Small intestine (tissue), 7 donors: ENCODE measurements at regions not wholly inside any gene's neighbourhood (a gene's known extent, or its start where the extent isn't known, plus 50 kb on each side); places are given as distances from the start of the nearest gene placed in this dataset.

Source experiments
- DNase-seq, 2 donors: peaks; one replicate each; pipeline versions ENCODE4 v3.0.0 to v3.0.0-alpha.2; 2013
- FAIRE-seq: peaks from 2 replicates; lab custom pipeline; 2012; peaks lifted over from hg19 to GRCh38; lab: Jason Lieb, UNC
- H3K27ac ChIP-seq, 3 donors: one replicate each; pipeline ENCODE4 v1.5.1; 2013; ENCODE audit warnings: low read length in 2 of 3, mild to moderate bottlenecking in 2 of 3, control low read depth in 1 of 3, inconsistent platforms in 1 of 3, low read depth in 1 of 3, moderate library complexity in 1 of 3
- H3K27me3 ChIP-seq, 3 donors: one replicate each; pipeline ENCODE4 v1.6.1; 2013; ENCODE audit warnings: low read length in 3 of 3, inconsistent platforms in 1 of 3; ENCODE audit not compliant: control insufficient read depth in 3 of 3, insufficient read depth in 3 of 3
- H3K36me3 ChIP-seq, 3 donors: one replicate each; pipeline ENCODE4 v1.6.1; 2013; ENCODE audit warnings: low read length in 3 of 3, inconsistent platforms in 1 of 3, low read depth in 1 of 3, mild to moderate bottlenecking in 1 of 3, moderate library complexity in 1 of 3; ENCODE audit not compliant: control insufficient read depth in 3 of 3, insufficient read depth in 2 of 3
- H3K4me1 ChIP-seq, 3 donors: one replicate each; pipeline ENCODE4 v1.6.1; 2013; ENCODE audit warnings: low read length in 2 of 3, inconsistent platforms in 1 of 3, low read depth in 1 of 3, mild to moderate bottlenecking in 1 of 3, moderate library complexity in 1 of 3; ENCODE audit not compliant: control insufficient read depth in 3 of 3, insufficient read depth in 2 of 3
- H3K4me3 ChIP-seq, 3 donors: one replicate each; pipeline ENCODE4 v1.5.1; 2013; ENCODE audit warnings: low read length in 3 of 3, control low read depth in 1 of 3, inconsistent platforms in 1 of 3, low read depth in 1 of 3, mild to moderate bottlenecking in 1 of 3, moderate library complexity in 1 of 3
- H3K9me3 ChIP-seq, 2 donors: one replicate each; pipeline ENCODE4 v1.6.1; 2013; ENCODE audit warnings: low read depth in 1 of 2, low read length in 1 of 2; ENCODE audit not compliant: control insufficient read depth in 2 of 2, insufficient read depth in 1 of 2
- WGBS, 3 donors: extraction: QIAGEN DNeasy Blood & Tissue Kit; methylation state at CpG; one replicate each; pipeline ENCODE4 v1.1.7; 2013; 5-methylcytosine and 5-hydroxymethylcytosine counted together
- donor health status: healthy with polysubstance abuse.
- donor health status: control.
- donor health status: control.
- donor health status: Bipolar disorder and iron deficiency.
- donor health status: healthy.

DNA sequence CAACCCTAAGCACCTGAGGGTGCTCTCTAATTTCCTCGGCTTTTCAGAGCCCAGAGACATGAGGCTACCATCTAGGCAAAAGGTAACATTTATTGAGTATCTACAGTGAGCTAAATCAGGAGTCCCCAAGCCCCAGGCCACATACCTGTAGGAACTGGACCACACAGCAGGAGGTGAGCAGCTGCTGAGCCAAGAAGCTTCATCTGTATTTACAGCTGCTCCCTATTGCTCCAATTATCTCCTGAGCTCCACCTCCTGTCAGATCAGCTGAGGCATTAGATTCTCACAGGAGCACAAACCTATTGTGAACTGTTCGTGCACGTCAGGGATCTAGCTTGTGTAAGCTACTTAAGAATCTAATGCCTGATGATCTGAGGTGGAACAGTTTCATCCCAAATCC, 70.2 kb downstream of the RND3 start:
- Histone ChIP-seq H3K36me3 (no peaks in the 10 kb centered on the region), H3K4me3 (no peak overlapping the region), H3K27ac (no peak overlapping the region), H3K9me3 (no peaks in the 10 kb centered on the region), H3K27me3 (no peaks in the 10 kb centered on the region), H3K4me1 (peaks cover 2 to 10% (median 5%) of the 10 kb centered on the region in 3 donors)
- WGBS, 3 donors: 82 to 90% (median 90%) methylated on average over 3 of the region's 3 CpGs
- FAIRE-seq (no peak), DNase-seq (no peak)

DNA sequence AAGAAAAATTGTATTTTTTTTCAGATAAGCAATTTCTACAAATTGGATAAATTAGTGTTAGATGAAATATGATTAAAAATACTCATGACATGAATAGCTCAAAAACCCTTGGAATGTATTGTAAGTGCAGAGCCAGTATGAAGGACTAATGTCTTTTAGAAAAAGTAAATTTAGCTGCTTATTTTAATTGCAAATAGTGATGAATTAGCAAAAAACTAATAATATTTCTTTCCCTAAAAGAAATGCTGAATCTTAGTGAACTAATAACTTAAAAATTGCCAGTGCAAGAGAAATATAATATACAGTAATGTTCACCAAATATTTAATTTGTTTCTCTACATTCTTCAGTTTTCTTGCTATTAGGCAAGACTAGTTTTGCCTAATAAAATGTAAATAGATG, 72.4 kb downstream of the RND3 start:
- no peak for DNase-seq
- no peaks in the 10 kb centered on the region for H3K36me3 ChIP-seq
- no peak for FAIRE-seq

DNA sequence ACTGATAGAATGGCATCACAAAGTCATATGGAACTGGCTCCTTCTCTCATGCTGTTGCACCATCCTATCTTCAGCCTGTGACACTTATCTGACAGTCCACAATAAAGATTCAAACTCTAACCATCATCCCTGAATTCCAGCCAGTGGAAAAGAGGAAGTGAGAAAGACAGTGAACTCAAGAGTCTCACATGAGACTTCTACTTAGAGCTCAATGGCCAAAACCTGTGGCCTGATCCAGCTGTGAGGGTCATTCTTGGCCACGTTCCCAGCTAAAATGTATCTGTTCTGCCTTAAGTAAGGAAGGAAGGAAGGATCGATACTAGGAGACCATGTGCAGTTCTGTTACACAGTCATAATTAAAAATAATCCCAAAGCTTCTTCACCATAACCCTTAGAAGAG, 73.6 kb downstream of the RND3 start:
- 65 to 90% (median 79%) methylated on average over 2 of the region's 2 CpGs for WGBS, 3 donors
- H3K4me1 ChIP-seq: no peaks in the 10 kb centered on the region
- H3K36me3 ChIP-seq: no peaks in the 10 kb centered on the region
- no peak for DNase-seq
- H3K9me3 ChIP-seq: no peaks in the 10 kb centered on the region
- H3K27me3 ChIP-seq: no peaks in the 10 kb centered on the region
- H3K4me3 ChIP-seq: no peak overlapping the region
- FAIRE-seq: no peak
- H3K27ac ChIP-seq: no peak overlapping the region

More for the DNA sequence above, 72.4 kb downstream of the RND3 start:
- no peak overlapping the region for H3K27ac ChIP-seq
- peaks cover 0 to 2% (median 0%) of the 10 kb centered on the region in 3 donors for H3K4me1 ChIP-seq
- no peaks in the 10 kb centered on the region for H3K9me3 ChIP-seq
- H3K4me3 ChIP-seq: no peak overlapping the region
- H3K27me3 ChIP-seq: no peaks in the 10 kb centered on the region

DNA sequence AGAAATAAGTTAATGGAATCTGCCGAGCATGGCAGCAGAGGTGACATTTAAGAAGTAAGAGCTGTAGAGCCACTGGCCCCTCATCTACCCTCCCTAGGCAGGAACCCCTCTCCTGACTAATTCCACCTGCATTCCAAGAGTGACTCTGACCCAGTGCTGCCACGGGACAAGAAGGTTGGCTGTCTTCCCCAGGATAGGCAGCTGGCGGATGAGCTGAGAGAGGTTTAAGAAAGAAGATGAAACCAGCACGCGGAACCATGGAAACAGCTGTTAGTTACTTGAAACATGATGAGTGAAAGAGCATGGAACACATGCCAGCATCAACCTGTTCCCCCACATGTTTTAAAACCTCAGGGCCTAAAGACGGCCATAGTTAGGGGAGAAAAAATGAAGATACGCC, 74.1 kb downstream of the RND3 start:
- Histone ChIP-seq H3K9me3 (no peaks in the 10 kb centered on the region), H3K27ac (no peak overlapping the region), H3K4me3 (no peak overlapping the region), H3K27me3 (no peaks in the 10 kb centered on the region), H3K36me3 (no peaks in the 10 kb centered on the region), H3K4me1 (no peaks in the 10 kb centered on the region)
- FAIRE-seq (no peak), DNase-seq (no peak)
- WGBS, 3 donors: 91 to 96% (median 93%) methylated on average over 7 of the region's 7 CpGs

DNA sequence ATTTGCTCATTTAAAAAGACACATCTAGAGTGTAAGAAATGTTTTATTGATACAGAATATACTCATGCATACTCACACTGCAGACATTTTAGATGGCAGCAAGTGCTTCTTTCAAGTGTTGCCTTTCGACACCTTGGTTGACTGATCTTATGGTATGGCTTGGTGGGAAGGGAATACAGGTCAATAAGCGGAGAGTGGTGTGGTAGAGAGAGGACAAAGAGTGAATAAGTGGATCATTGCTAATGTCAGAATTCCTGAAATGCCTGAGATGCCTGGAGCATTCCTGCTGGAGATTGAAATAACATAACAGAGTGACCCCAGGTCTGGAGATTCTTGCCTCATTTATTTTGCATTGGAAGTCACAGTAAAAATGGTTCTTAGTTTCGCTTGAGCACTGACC, 76.7 kb downstream of the RND3 start:
- no peak for FAIRE-seq
- no peaks in the 10 kb centered on the region for H3K9me3 ChIP-seq

DNA sequence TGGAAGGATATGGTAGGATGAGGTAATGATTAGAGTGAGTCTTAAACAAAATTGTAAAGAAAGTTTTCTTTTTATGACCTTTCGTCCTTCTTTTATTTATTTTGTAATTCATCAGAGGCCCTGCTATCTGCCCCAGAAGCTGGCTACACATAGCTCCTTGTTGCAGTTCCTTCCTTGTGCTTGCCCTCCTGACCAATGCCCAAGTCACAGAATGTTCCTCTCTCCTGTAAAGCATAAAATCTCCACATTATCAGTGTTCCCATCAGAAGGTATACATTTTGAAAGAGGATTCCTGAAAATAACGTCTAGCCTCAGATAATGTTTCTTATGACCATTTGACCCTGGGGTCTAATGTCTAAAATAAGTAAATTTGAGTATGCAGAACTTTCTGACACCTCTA, 78.3 kb downstream of the RND3 start:
- Histone ChIP-seq H3K4me3 (no peak overlapping the region), H3K4me1 (peaks cover 0 to 5% (median 0%) of the 10 kb centered on the region in 3 donors), H3K36me3 (no peaks in the 10 kb centered on the region), H3K27me3 (no peaks in the 10 kb centered on the region), H3K27ac (no peak overlapping the region), H3K9me3 (no peaks in the 10 kb centered on the region)
- FAIRE-seq: no peak
- no peak for DNase-seq
- WGBS, 3 donors: 41 to 59% (median 57%) methylated on average over 2 of the region's 2 CpGs

More for the DNA sequence above, 76.7 kb downstream of the RND3 start:
- H3K27me3 ChIP-seq: no peaks in the 10 kb centered on the region
- no peak overlapping the region for H3K4me3 ChIP-seq
- 81 to 90% (median 82%) methylated on average over 3 of the region's 3 CpGs for WGBS, 3 donors
- no peak for DNase-seq
- no peak overlapping the region for H3K27ac ChIP-seq
- H3K36me3 ChIP-seq: no peaks in the 10 kb centered on the region
- H3K4me1 ChIP-seq: peaks cover 0 to 5% (median 0%) of the 10 kb centered on the region in 3 donors

DNA sequence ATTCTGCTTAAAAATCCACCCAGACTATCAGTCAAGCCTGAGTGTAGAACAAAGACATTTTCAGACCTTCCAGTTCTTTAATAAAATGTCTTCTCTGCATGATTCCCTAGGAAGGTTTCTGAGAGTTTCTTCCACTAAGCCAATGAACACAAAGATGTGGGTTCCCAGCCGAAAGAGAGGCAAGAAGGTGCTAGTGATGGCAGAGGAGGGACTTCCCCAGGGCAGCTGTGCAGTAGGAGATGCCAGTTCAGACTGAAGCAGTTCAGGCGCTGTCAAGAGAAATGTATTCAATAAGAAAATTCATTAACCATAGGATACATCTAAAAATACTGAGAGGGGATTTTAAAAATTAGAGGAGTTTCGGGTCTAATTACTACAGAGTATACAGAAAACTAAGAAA, 83.3 kb downstream of the RND3 start:
- DNase-seq (no peak), FAIRE-seq (no peak)
- Histone ChIP-seq H3K27ac (no peak overlapping the region), H3K36me3 (no peaks in the 10 kb centered on the region), H3K4me3 (no peak overlapping the region), H3K27me3 (no peaks in the 10 kb centered on the region), H3K9me3 (no peaks in the 10 kb centered on the region), H3K4me1 (peaks cover 0 to 8% (median 0%) of the 10 kb centered on the region in 3 donors)
- WGBS, 3 donors: 85 to 93% (median 88%) methylated on average over 3 of the region's 3 CpGs

DNA sequence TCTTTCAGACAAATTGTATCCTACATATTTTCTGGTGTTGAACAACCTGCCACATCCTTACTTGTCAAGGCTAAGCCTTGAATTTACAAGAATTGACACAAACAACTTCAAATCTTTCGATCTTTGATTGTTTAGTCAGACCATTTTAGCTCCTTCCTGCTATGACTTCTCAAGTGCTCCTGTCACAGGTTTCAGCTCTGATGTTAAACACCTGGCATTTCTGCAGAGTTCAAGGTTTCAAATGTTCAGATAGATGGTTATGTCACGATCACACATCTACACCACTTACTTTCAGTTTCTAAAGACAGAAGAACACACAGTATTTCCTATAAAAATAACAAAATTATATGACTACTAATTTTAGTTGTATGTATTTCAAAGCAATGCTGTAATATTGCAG, 84.0 kb downstream of the RND3 start:
- WGBS, 3 donors: 8 to 20% (median 10%) methylated on average over 2 of the region's 2 CpGs

DNA sequence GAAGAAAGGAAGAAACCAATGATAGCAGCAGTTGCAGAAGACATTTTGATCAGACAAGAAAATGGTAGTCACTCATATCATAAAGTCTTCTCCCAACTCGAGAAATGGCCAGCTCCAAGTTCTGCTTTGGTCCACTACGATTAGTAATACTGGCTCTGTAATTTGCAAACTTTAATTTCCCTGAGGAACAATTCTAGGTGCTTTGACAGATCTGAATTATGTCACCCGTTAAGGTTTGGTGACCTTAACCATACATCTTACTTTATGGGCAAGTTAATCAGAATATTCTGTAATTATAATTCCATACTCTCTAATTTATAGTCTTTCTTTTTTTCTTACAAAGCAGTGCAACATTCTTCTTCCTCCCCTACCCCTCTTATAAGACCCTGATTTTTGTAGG, 84.5 kb downstream of the RND3 start:
- Histone ChIP-seq H3K4me1 (peaks cover 0 to 8% (median 0%) of the 10 kb centered on the region in 3 donors), H3K9me3 (no peaks in the 10 kb centered on the region), H3K36me3 (no peaks in the 10 kb centered on the region), H3K27ac (peak overlapping the region in 1 of 3 donors; percentile 62), H3K27me3 (no peaks in the 10 kb centered on the region), H3K4me3 (no peak overlapping the region)
- FAIRE-seq: no peak
- no peak for DNase-seq
- 49 to 73% (median 69%) methylated on average over 3 of the region's 3 CpGs for WGBS, 3 donors

More for the DNA sequence above, 84.0 kb downstream of the RND3 start:
- Histone ChIP-seq H3K9me3 (no peaks in the 10 kb centered on the region), H3K4me3 (no peak overlapping the region), H3K4me1 (peaks cover 0 to 8% (median 0%) of the 10 kb centered on the region in 3 donors), H3K27ac (peak overlapping the region in 1 of 3 donors; percentile 62), H3K27me3 (no peaks in the 10 kb centered on the region), H3K36me3 (no peaks in the 10 kb centered on the region)
- peak; percentile 59 to 74 for DNase-seq
- FAIRE-seq: no peak
